ENCODE measurements at regions not wholly inside any gene's neighbourhood (a gene's known extent, or its start where the extent isn't known, plus 50 kb on each side); places are given as distances from the start of the nearest gene placed in this dataset.

DNA sequence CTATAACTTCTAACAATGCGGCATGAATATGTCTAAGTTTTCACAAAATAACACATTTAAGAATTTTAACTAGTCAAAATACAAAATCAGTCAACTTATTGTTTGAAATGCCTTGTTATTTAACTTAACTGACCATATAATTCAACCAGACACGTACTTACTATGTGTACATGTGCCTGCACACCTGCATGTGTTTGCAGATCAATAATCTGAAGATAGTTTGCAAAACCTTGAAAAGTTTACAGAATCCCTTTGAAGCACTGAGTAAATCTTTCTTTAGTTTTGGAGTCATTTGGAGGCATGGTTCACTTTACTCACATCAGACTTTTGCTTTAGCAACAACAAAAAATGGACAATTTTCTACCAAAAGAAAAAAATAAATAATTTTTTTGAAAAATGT is 363.8 kb downstream of the PMP22 start:
- Histone ChIP-seq H3K4me2 (replicated peaks; ENCODE audit: extremely low read depth, low read length, poor library complexity, severe bottlenecking) (no peak overlapping the region), H4K20me1 (ENCODE audit: insufficient read depth, low read length) (no peaks in the 10 kb centered on the region), H3K79me2 (ENCODE audit: insufficient read depth, low read length) (no peaks in the 10 kb centered on the region), H3K4me1 (ENCODE audit: control insufficient read depth in 1 of 2, insufficient read depth in 2 of 2, low read length in 2 of 2) (no peaks in the 10 kb centered on the region), H3K9me3 (replicated peaks in 1 of 2; ENCODE audit: control insufficient read depth in 1 of 2, insufficient read depth in 1 of 2, low read length in 2 of 2) (peaks cover 0 to 4% of the 10 kb centered on the region in 2 donors), H3K9ac (ENCODE audit: insufficient read depth, low read length, poor library complexity, severe bottlenecking) (no peak overlapping the region), H3K27me3 (ENCODE audit: control insufficient read depth in 2 of 2, insufficient read depth in 2 of 2, low read length in 2 of 2) (no peaks in the 10 kb centered on the region), H3K36me3 (replicated peaks in 1 of 2; ENCODE audit: control insufficient read depth in 1 of 2, insufficient read depth in 2 of 2, low read length in 2 of 2) (no peaks in the 10 kb centered on the region), H3K4me3 (replicated peaks in 1 of 3; ENCODE audit: low read depth in 2 of 3, low read length in 3 of 3) (no peak overlapping the region), H3K27ac (ENCODE audit: low read depth in 1 of 2, low read length in 2 of 2) (no peak overlapping the region), H2AFZ (ENCODE audit: insufficient read depth, low read depth, low read length, poor library complexity, severe bottlenecking) (no peak overlapping the region)
- H3K27ac Mint-ChIP-seq: no peak overlapping the region
- H3K9me3 Mint-ChIP-seq: peaks cover 0 to 11% (median 4%) of the 10 kb centered on the region in 7 donors
- intact Hi-C loops (cut with micrococcal nuclease): no loop called here
- H3K4me1 Mint-ChIP-seq: peaks cover 6% of the 10 kb centered on the region
- DNase-seq: no peak
- no peak overlapping the region for H3K4me3 Mint-ChIP-seq
- no peaks in the 10 kb centered on the region for H3K27me3 Mint-ChIP-seq (ENCODE audit: low read depth in 3 of 3)
- TF ChIP-seq, protein P1, sequence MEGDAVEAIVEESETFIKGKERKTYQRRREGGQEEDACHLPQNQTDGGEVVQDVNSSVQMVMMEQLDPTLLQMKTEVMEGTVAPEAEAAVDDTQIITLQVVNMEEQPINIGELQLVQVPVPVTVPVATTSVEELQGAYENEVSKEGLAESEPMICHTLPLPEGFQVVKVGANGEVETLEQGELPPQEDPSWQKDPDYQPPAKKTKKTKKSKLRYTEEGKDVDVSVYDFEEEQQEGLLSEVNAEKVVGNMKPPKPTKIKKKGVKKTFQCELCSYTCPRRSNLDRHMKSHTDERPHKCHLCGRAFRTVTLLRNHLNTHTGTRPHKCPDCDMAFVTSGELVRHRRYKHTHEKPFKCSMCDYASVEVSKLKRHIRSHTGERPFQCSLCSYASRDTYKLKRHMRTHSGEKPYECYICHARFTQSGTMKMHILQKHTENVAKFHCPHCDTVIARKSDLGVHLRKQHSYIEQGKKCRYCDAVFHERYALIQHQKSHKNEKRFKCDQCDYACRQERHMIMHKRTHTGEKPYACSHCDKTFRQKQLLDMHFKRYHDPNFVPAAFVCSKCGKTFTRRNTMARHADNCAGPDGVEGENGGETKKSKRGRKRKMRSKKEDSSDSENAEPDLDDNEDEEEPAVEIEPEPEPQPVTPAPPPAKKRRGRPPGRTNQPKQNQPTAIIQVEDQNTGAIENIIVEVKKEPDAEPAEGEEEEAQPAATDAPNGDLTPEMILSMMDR (IDR thresholded peaks at IDR 0.05): no peak
- WGBS (ENCODE audit: insufficient coverage): no CpG with 5 or more reads among the region's 2 CpGs
- H3K36me3 Mint-ChIP-seq: no peaks in the 10 kb centered on the region

DNA sequence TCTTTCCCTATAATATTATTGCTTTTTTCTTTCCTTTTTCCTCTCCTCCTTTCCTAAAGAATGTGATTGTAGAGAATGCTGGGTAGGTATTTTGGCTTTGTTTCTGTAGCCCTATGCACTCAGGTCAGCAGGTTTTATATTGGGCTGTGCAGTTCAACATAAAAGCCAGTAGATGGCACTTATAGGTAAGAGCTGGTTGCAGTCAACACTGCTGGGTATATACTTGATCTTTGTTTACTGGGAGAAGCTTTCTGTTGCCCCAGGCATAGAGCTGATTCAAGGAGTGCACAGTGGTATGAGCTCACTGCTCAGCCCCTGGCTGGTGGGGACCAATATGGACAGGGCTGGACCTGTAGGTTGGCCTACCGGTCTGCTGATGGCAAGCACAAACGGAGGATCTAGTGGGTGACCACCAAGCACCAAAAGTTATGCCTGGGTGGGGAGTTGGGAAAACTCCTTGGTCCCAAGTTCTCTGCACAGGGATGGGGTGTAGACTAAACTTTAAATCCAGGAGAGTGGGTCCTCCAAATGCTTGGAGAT is 378.9 kb downstream of the PMP22 start:
- no peak overlapping the region for H3K4me3 ChIP-seq (replicated peaks in 1 of 3; ENCODE audit: low read depth in 2 of 3, low read length in 3 of 3)
- H2AFZ ChIP-seq (ENCODE audit: insufficient read depth, low read depth, low read length, poor library complexity, severe bottlenecking): no peak overlapping the region
- H3K9me3 ChIP-seq (replicated peaks in 1 of 2; ENCODE audit: control insufficient read depth in 1 of 2, insufficient read depth in 1 of 2, low read length in 2 of 2): peaks cover 23 to 38% of the 10 kb centered on the region in 2 donors
- Mint-ChIP-seq H3K4me3 (no peak overlapping the region), H3K27ac (no peak overlapping the region), H3K4me1 (no peaks in the 10 kb centered on the region), H3K9me3 (peaks cover 24 to 45% (median 41%) of the 10 kb centered on the region in 7 donors), H3K36me3 (peaks cover 0 to 4% of the 10 kb centered on the region in 2 donors), H3K27me3 (ENCODE audit: low read depth in 3 of 3) (peaks cover 0 to 4% (median 0%) of the 10 kb centered on the region in 3 donors)
- no peaks in the 10 kb centered on the region for H3K4me1 ChIP-seq (ENCODE audit: control insufficient read depth in 1 of 2, insufficient read depth in 2 of 2, low read length in 2 of 2)
- TF ChIP-seq, protein P1 (IDR thresholded peaks at IDR 0.05): no peak
- no peaks in the 10 kb centered on the region for H3K79me2 ChIP-seq (ENCODE audit: insufficient read depth, low read length)
- 100% methylated on average over 2 of the region's 2 CpGs for WGBS (ENCODE audit: insufficient coverage)
- no peaks in the 10 kb centered on the region for H3K27me3 ChIP-seq (ENCODE audit: control insufficient read depth in 2 of 2, insufficient read depth in 2 of 2, low read length in 2 of 2)
- H3K4me2 ChIP-seq (replicated peaks; ENCODE audit: extremely low read depth, low read length, poor library complexity, severe bottlenecking): no peak overlapping the region
- no peak overlapping the region for H3K27ac ChIP-seq (ENCODE audit: low read depth in 1 of 2, low read length in 2 of 2)
- intact Hi-C loops (cut with micrococcal nuclease): no loop called here
- DNase-seq: no peak
- no peaks in the 10 kb centered on the region for H3K36me3 ChIP-seq (replicated peaks in 1 of 2; ENCODE audit: control insufficient read depth in 1 of 2, insufficient read depth in 2 of 2, low read length in 2 of 2)
- no peak overlapping the region for H3K9ac ChIP-seq (ENCODE audit: insufficient read depth, low read length, poor library complexity, severe bottlenecking)
- no peaks in the 10 kb centered on the region for H4K20me1 ChIP-seq (ENCODE audit: insufficient read depth, low read length)
